ENCODE measurements at regions not wholly inside any gene's neighbourhood (a gene's known extent, or its start where the extent isn't known, plus 50 kb on each side); places are given as distances from the start of the nearest gene placed in this dataset.
"Not testable (repeated sequence)": the region's sequence is repeated elsewhere in the genome, so short reads cannot be mapped to it uniquely, and the experiment has no call there.

GRCh38 chrX:122579036-122579435, 605.0 kb upstream of the GRIA3 start:
- DNase-seq (ENCODE audit: low spot score in 2 of 2) (no peak), ATAC-seq (no peak)
- Mint-ChIP-seq H3K36me3 (no peaks in the 10 kb centered on the region), H3K9me3 (peaks cover 4% of the 10 kb centered on the region), H3K4me3 (no peak overlapping the region), H3K4me1 (no peaks in the 10 kb centered on the region), H3K27ac (no peak overlapping the region)

- DNase-seq (ENCODE audit: low spot score in 2 of 2) (no peak), ATAC-seq (no peak)
- Mint-ChIP-seq H3K9me3 (peaks cover 7% of the 10 kb centered on the region), H3K27ac (no peak overlapping the region), H3K4me1 (no peaks in the 10 kb centered on the region), H3K36me3 (no peaks in the 10 kb centered on the region), H3K4me3 (no peak overlapping the region)
These were observed 604.6 kb upstream of the GRIA3 start for GRCh38 chrX:122579526-122579925.

- no peaks in the 10 kb centered on the region for H3K4me1 Mint-ChIP-seq
- no peaks in the 10 kb centered on the region for H3K36me3 Mint-ChIP-seq
- ATAC-seq, result no peak
- DNase-seq (ENCODE audit: low spot score in 2 of 2), result no peak
- peaks cover 7% of the 10 kb centered on the region for H3K9me3 Mint-ChIP-seq
- no peak overlapping the region for H3K27ac Mint-ChIP-seq
- no peak overlapping the region for H3K4me3 Mint-ChIP-seq
These were observed 601.7 kb upstream of the GRIA3 start for GRCh38 chrX:122582280-122582974.

GRCh38 chrX:122582975-122583305, 601.1 kb upstream of the GRIA3 start:
- H3K27ac Mint-ChIP-seq, result no peak overlapping the region
- no peak for ATAC-seq
- DNase-seq (ENCODE audit: low spot score in 2 of 2), result no peak

GRCh38 chrX:122583551-122583950, 600.5 kb upstream of the GRIA3 start:
- Mint-ChIP-seq H3K9me3 (peaks cover 9% of the 10 kb centered on the region), H3K36me3 (no peaks in the 10 kb centered on the region), H3K4me3 (no peak overlapping the region), H3K4me1 (no peaks in the 10 kb centered on the region), H3K27ac (no peak overlapping the region)
- no peak for ATAC-seq
- no peak for DNase-seq (ENCODE audit: low spot score in 2 of 2)

More at GRCh38 chrX:122582975-122583305, 601.1 kb upstream of the GRIA3 start:
- H3K9me3 Mint-ChIP-seq, result peaks cover 6% of the 10 kb centered on the region
- no peaks in the 10 kb centered on the region for H3K4me1 Mint-ChIP-seq
- no peak overlapping the region for H3K4me3 Mint-ChIP-seq
- no peaks in the 10 kb centered on the region for H3K36me3 Mint-ChIP-seq

GRCh38 chrX:122584981-122585380, 599.1 kb upstream of the GRIA3 start:
- DNase-seq (ENCODE audit: low spot score in 2 of 2) (no peak), ATAC-seq (no peak)
- Mint-ChIP-seq H3K4me1 (no peaks in the 10 kb centered on the region), H3K4me3 (no peak overlapping the region), H3K27ac (no peak overlapping the region), H3K9me3 (peaks cover 9% of the 10 kb centered on the region), H3K36me3 (no peaks in the 10 kb centered on the region)

GRCh38 chrX:122586831-122587230, 597.2 kb upstream of the GRIA3 start:
- H3K36me3 Mint-ChIP-seq, result no peaks in the 10 kb centered on the region
- DNase-seq (ENCODE audit: low spot score in 2 of 2) (no peak), ATAC-seq (no peak)
- H3K4me3 Mint-ChIP-seq, result no peak overlapping the region
- no peaks in the 10 kb centered on the region for H3K4me1 Mint-ChIP-seq
- no peak overlapping the region for H3K27ac Mint-ChIP-seq
- peaks cover 9% of the 10 kb centered on the region for H3K9me3 Mint-ChIP-seq

GRCh38 chrX:122591546-122591945, 592.5 kb upstream of the GRIA3 start:
- Mint-ChIP-seq H3K27ac (no peak overlapping the region), H3K4me3 (no peak overlapping the region), H3K9me3 (peaks cover 6% of the 10 kb centered on the region), H3K4me1 (no peaks in the 10 kb centered on the region), H3K36me3 (no peaks in the 10 kb centered on the region)
- no peak for DNase-seq (ENCODE audit: low spot score in 2 of 2)
- no peak for ATAC-seq

- Mint-ChIP-seq H3K27ac (no peak overlapping the region), H3K36me3 (no peaks in the 10 kb centered on the region), H3K4me3 (no peak overlapping the region), H3K4me1 (no peaks in the 10 kb centered on the region), H3K9me3 (peaks cover 4% of the 10 kb centered on the region)
- DNase-seq (ENCODE audit: low spot score in 2 of 2) (no peak), ATAC-seq (no peak)
These were observed 587.1 kb upstream of the GRIA3 start for GRCh38 chrX:122596998-122597397.

GRCh38 chrX:122622795-122623194, 561.3 kb upstream of the GRIA3 start:
- H3K4me1 Mint-ChIP-seq, result no peaks in the 10 kb centered on the region
- H3K9me3 Mint-ChIP-seq, result peaks cover 7% of the 10 kb centered on the region
- no peak overlapping the region for H3K4me3 Mint-ChIP-seq
- H3K36me3 Mint-ChIP-seq, result no peaks in the 10 kb centered on the region
- ATAC-seq (no peak), DNase-seq (ENCODE audit: low spot score in 2 of 2) (no peak)
- no peak overlapping the region for H3K27ac Mint-ChIP-seq

GRCh38 chrX:122625239-122625638, 558.8 kb upstream of the GRIA3 start:
- H3K4me3 Mint-ChIP-seq, result no peak overlapping the region

GRCh38 chrX:122625821-122626220, 558.3 kb upstream of the GRIA3 start:
- Mint-ChIP-seq H3K9me3 (peaks cover 6% of the 10 kb centered on the region), H3K36me3 (no peaks in the 10 kb centered on the region), H3K4me3 (no peak overlapping the region), H3K27ac (no peak overlapping the region), H3K4me1 (no peaks in the 10 kb centered on the region)
- ATAC-seq, result no peak
- DNase-seq (ENCODE audit: low spot score in 2 of 2), result no peak

More at GRCh38 chrX:122625239-122625638, 558.8 kb upstream of the GRIA3 start:
- no peak for ATAC-seq
- no peak overlapping the region for H3K27ac Mint-ChIP-seq
- peaks cover 6% of the 10 kb centered on the region for H3K9me3 Mint-ChIP-seq
- no peak for DNase-seq (ENCODE audit: low spot score in 2 of 2)
- H3K4me1 Mint-ChIP-seq, result no peaks in the 10 kb centered on the region
- H3K36me3 Mint-ChIP-seq, result no peaks in the 10 kb centered on the region

GRCh38 chrX:122626871-122627270, 557.2 kb upstream of the GRIA3 start:
- no peak overlapping the region for H3K27ac Mint-ChIP-seq
- no peak for DNase-seq (ENCODE audit: low spot score in 2 of 2)
- ATAC-seq, result no peak
- H3K9me3 Mint-ChIP-seq, result peaks cover 6% of the 10 kb centered on the region
- no peaks in the 10 kb centered on the region for H3K36me3 Mint-ChIP-seq
- H3K4me3 Mint-ChIP-seq, result no peak overlapping the region
- H3K4me1 Mint-ChIP-seq, result no peaks in the 10 kb centered on the region

- no peaks in the 10 kb centered on the region for H3K36me3 Mint-ChIP-seq
These were observed 542.9 kb upstream of the GRIA3 start for GRCh38 chrX:122641136-122641535.

GRCh38 chrX:122641826-122642225, 542.3 kb upstream of the GRIA3 start:
- no peak overlapping the region for H3K27ac Mint-ChIP-seq
- no peak for DNase-seq (ENCODE audit: low spot score in 2 of 2)
- no peak for ATAC-seq
- H3K9me3 Mint-ChIP-seq, result peaks cover 10% of the 10 kb centered on the region
- no peaks in the 10 kb centered on the region for H3K36me3 Mint-ChIP-seq
- H3K4me1 Mint-ChIP-seq, result no peaks in the 10 kb centered on the region
- no peak overlapping the region for H3K4me3 Mint-ChIP-seq

More at GRCh38 chrX:122641136-122641535, 542.9 kb upstream of the GRIA3 start:
- no peak for DNase-seq (ENCODE audit: low spot score in 2 of 2)
- Mint-ChIP-seq H3K9me3 (peaks cover 10% of the 10 kb centered on the region), H3K4me3 (no peak overlapping the region), H3K4me1 (no peaks in the 10 kb centered on the region), H3K27ac (no peak overlapping the region)
- ATAC-seq, result no peak

- H3K36me3 Mint-ChIP-seq; H3K4me1 Mint-ChIP-seq; ATAC-seq; H3K4me3 Mint-ChIP-seq; H3K9me3 Mint-ChIP-seq; DNase-seq (ENCODE audit: low spot score in 2 of 2); H3K27ac Mint-ChIP-seq: not testable (repeated sequence)
These were observed 528.8 kb upstream of the GRIA3 start for GRCh38 chrX:122655256-122655655.

GRCh38 chrX:122666601-122667000, 517.5 kb upstream of the GRIA3 start:
- no peak overlapping the region for H3K27ac Mint-ChIP-seq
- no peak for DNase-seq (ENCODE audit: low spot score in 2 of 2)
- H3K4me3 Mint-ChIP-seq, result no peak overlapping the region
- no peak for ATAC-seq
- H3K9me3 Mint-ChIP-seq, result peaks cover 5% of the 10 kb centered on the region
- H3K4me1 Mint-ChIP-seq, result no peaks in the 10 kb centered on the region
- no peaks in the 10 kb centered on the region for H3K36me3 Mint-ChIP-seq

All from stimulated activated effector memory CD8-positive, alpha-beta T cell treated with anti-CD3 and anti-CD28 coated beads, Interleukin-12 subunit alpha, Interleukin-12 subunit beta, amount 100 ng/mL, for 72 hours (primary cell).